ENCODE measurements at regions not wholly inside any gene's neighbourhood (a gene's known extent, or its start where the extent isn't known, plus 50 kb on each side); places are given as distances from the start of the nearest gene placed in this dataset.

DNA sequence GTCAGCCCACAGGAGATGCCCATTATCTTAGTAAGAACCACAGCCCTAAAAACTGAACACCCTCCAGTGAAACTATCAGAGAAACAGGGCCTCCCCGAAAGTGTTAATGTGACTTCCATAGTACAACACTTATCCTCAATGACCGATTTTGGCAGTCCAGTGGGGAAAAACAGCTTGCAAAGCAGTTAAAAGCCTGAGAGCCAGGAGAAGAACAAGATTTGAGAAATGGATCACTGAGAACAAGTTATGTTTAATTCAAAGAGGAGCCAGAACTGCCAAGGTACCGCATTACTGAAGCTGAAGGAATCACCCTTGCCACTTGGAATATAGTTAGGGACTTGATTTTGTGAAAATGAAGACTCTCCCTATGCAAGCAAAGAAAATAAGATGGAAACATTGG is 236.9 kb downstream of the QKI start:
- Histone ChIP-seq H3K36me3 (no peaks in the 10 kb centered on the region), H3K27me3 (no peaks in the 10 kb centered on the region), H3K4me1 (peaks cover 0 to 5% (median 0%) of the 10 kb centered on the region in 4 donors), H3K9me3 (no peaks in the 10 kb centered on the region), H3K27ac (no peak overlapping the region), H3K4me3 (no peak overlapping the region)
- DNase-seq (no peak), ATAC-seq (no peak)
- 96% methylated on average over 3 of the region's 3 CpGs for WGBS (ENCODE audit: insufficient coverage, low coverage, low lambda C conversion rate, missing lambda C conversion rate)
- intact Hi-C loops (cut with DNase I), result no loop called here
- TF ChIP-seq CTCF (IDR thresholded peaks at IDR 0.05), result no peak
- TF ChIP-seq POLR2A (IDR thresholded peaks at IDR 0.05), result no peak

GRCh38 chr6:163648868-163649267 is 234.3 kb downstream of the QKI start:
- Histone ChIP-seq H3K27ac (no peak overlapping the region), H3K4me3 (no peak overlapping the region), H3K4me1 (peaks cover 0 to 5% (median 0%) of the 10 kb centered on the region in 4 donors), H3K36me3 (no peaks in the 10 kb centered on the region), H3K9me3 (no peaks in the 10 kb centered on the region), H3K27me3 (no peaks in the 10 kb centered on the region)
- DNase-seq (no peak), ATAC-seq (no peak)
- intact Hi-C loops (cut with DNase I), result no loop called here
- WGBS (ENCODE audit: insufficient coverage, low coverage, low lambda C conversion rate, missing lambda C conversion rate), result 89% methylated on average over 8 of the region's 8 CpGs
- TF ChIP-seq POLR2A (IDR thresholded peaks at IDR 0.05) (no peak), CTCF (IDR thresholded peaks at IDR 0.05) (no peak)

DNA sequence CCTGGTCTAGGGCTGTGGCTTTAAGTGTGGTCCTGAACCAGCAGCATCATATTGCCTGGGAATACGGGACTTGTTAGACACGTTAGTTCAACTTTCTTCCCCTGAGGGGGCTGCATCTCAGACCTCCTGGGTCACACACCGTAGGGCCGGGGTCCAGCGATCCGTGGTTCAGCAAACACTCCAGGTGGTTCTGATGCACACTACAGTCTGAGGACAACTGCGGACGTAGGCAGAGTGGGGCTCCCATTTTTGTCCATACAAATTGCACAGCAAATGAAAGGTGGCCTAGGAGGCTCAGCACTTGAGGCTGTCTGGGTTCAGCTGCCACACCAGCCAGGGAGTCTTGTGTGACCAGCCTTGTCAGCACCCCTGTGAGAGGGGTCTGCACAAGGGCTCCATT is 233.1 kb downstream of the QKI start:
- Histone ChIP-seq H3K27ac (no peak overlapping the region), H3K4me1 (no peaks in the 10 kb centered on the region), H3K27me3 (no peaks in the 10 kb centered on the region), H3K4me3 (no peak overlapping the region), H3K36me3 (no peaks in the 10 kb centered on the region), H3K9me3 (no peaks in the 10 kb centered on the region)
- DNase-seq, result no peak
- TF ChIP-seq POLR2A (IDR thresholded peaks at IDR 0.05) (no peak), CTCF (IDR thresholded peaks at IDR 0.05) (no peak)
- WGBS (ENCODE audit: insufficient coverage, low coverage, low lambda C conversion rate, missing lambda C conversion rate), result no CpG with 5 or more reads among the region's 8 CpGs
- ATAC-seq, result no peak
- intact Hi-C loops (cut with DNase I), result no loop called here

- H3K27me3 ChIP-seq, result no peaks in the 10 kb centered on the region
- H3K36me3 ChIP-seq, result no peaks in the 10 kb centered on the region
- no peak for TF ChIP-seq CTCF (IDR thresholded peaks at IDR 0.05)
- TF ChIP-seq POLR2A (IDR thresholded peaks at IDR 0.05), result no peak
- H3K4me1 ChIP-seq, result no peaks in the 10 kb centered on the region
- DNase-seq (no peak), ATAC-seq (no peak)
- WGBS (ENCODE audit: insufficient coverage, low coverage, low lambda C conversion rate, missing lambda C conversion rate), result 81% methylated on average over 3 of the region's 3 CpGs
- intact Hi-C loops (cut with DNase I), result no loop called here
- no peak overlapping the region for H3K4me3 ChIP-seq
- H3K27ac ChIP-seq, result no peak overlapping the region
- H3K9me3 ChIP-seq, result no peaks in the 10 kb centered on the region
Observed at GRCh38 chr6:163646866-163647265, 232.3 kb downstream of the QKI start.

DNA sequence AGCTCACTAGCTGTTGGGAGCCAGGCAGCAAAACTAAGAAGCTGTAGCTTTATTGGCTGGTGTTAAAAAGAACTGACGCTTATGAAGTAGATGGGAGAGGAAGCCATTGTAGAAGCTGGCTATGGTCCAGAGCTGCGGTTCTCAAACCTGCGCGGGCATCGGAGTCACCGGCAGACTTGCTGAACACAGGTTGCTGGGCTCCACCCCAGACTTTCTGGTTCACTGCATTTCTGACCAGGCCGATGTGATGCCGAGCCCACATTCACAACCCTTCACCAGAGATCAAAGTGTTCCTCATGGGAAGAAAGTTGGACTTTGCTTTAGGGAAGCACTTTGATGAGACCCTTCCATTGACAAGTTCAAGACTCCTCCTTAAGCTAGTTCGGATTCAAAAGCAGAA is 231.6 kb downstream of the QKI start:
- intact Hi-C loops (cut with DNase I), result no loop called here
- 54% methylated on average over 4 of the region's 9 CpGs for WGBS (ENCODE audit: insufficient coverage, low coverage, low lambda C conversion rate, missing lambda C conversion rate)
- DNase-seq (no peak), ATAC-seq (no peak)
- H3K4me3 ChIP-seq, result no peak overlapping the region
- no peaks in the 10 kb centered on the region for H3K36me3 ChIP-seq
- no peak for TF ChIP-seq CTCF (IDR thresholded peaks at IDR 0.05)
- TF ChIP-seq POLR2A (IDR thresholded peaks at IDR 0.05), result no peak
- no peak overlapping the region for H3K27ac ChIP-seq
- no peaks in the 10 kb centered on the region for H3K27me3 ChIP-seq
- H3K4me1 ChIP-seq, result no peaks in the 10 kb centered on the region
- no peaks in the 10 kb centered on the region for H3K9me3 ChIP-seq
